Panc1 (cell line): ENCODE measurements at regions not wholly inside any gene's neighbourhood (a gene's known extent, or its start where the extent isn't known, plus 50 kb on each side); places are given as distances from the start of the nearest gene placed in this dataset.

Experiments used
- POLR2AphosphoS5 ChIP-seq: IDR thresholded peaks from 2 replicates; pipeline ENCODE4 v1.6.1; 2012; ENCODE audit warnings: mild to moderate bottlenecking, low read depth, low read length, moderate library complexity
- SIN3A ChIP-seq: IDR thresholded peaks from 2 replicates; pipeline ENCODE4 v1.6.1; 2012; ENCODE audit warnings: low read depth, mild to moderate bottlenecking, low read length, moderate library complexity, borderline replicate concordance; ENCODE audit not compliant: insufficient read depth
- TCF7L2 ChIP-seq: IDR thresholded peaks from 2 replicates; pipeline ENCODE4 v1.6.1; 2011; ENCODE audit warnings: mild to moderate bottlenecking, low read depth, low read length, inconsistent platforms
- TF ChIP-seq, protein P1 (sequence below): fragments of 450-650 bp; IDR thresholded peaks from 2 replicates; pipeline ENCODE4 v1.5.1; 2017; ENCODE audit warnings: mild to moderate bottlenecking
- TF ChIP-seq, protein P2 (sequence below), 2 experiments: IDR thresholded peaks; 2 replicates each; pipeline ENCODE4 v1.6.1; 2011 to 2012; ENCODE audit warnings: low read depth in 2 of 2, control low read depth in 1 of 2, low read length in 1 of 2, mild to moderate bottlenecking in 1 of 2, moderate library complexity in 1 of 2; ENCODE audit not compliant: insufficient read depth in 1 of 2

DNA sequence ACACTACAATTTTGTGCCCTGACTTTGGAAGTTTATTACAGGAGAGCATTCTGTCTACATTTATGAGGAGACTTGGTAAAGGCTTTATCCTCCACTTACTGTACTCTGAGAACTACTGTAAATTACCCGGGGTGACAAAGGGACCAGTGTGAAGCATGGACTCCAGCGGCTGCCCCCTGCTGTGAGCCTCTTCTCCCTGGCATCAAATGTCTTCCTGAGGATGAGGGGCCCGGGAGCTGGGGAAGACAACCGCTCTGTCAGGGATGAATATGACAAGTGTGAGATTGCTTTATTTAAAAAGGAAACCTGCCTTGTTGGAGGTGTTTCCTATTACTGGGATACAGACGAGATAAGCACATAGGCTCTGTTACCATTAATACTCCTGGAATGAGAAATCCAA lies 714.8 kb downstream of the CCSER2 start:
- TF ChIP-seq, protein P1, sequence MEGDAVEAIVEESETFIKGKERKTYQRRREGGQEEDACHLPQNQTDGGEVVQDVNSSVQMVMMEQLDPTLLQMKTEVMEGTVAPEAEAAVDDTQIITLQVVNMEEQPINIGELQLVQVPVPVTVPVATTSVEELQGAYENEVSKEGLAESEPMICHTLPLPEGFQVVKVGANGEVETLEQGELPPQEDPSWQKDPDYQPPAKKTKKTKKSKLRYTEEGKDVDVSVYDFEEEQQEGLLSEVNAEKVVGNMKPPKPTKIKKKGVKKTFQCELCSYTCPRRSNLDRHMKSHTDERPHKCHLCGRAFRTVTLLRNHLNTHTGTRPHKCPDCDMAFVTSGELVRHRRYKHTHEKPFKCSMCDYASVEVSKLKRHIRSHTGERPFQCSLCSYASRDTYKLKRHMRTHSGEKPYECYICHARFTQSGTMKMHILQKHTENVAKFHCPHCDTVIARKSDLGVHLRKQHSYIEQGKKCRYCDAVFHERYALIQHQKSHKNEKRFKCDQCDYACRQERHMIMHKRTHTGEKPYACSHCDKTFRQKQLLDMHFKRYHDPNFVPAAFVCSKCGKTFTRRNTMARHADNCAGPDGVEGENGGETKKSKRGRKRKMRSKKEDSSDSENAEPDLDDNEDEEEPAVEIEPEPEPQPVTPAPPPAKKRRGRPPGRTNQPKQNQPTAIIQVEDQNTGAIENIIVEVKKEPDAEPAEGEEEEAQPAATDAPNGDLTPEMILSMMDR: no peak
- TF ChIP-seq SIN3A: no peak
- TF ChIP-seq, protein P2, sequence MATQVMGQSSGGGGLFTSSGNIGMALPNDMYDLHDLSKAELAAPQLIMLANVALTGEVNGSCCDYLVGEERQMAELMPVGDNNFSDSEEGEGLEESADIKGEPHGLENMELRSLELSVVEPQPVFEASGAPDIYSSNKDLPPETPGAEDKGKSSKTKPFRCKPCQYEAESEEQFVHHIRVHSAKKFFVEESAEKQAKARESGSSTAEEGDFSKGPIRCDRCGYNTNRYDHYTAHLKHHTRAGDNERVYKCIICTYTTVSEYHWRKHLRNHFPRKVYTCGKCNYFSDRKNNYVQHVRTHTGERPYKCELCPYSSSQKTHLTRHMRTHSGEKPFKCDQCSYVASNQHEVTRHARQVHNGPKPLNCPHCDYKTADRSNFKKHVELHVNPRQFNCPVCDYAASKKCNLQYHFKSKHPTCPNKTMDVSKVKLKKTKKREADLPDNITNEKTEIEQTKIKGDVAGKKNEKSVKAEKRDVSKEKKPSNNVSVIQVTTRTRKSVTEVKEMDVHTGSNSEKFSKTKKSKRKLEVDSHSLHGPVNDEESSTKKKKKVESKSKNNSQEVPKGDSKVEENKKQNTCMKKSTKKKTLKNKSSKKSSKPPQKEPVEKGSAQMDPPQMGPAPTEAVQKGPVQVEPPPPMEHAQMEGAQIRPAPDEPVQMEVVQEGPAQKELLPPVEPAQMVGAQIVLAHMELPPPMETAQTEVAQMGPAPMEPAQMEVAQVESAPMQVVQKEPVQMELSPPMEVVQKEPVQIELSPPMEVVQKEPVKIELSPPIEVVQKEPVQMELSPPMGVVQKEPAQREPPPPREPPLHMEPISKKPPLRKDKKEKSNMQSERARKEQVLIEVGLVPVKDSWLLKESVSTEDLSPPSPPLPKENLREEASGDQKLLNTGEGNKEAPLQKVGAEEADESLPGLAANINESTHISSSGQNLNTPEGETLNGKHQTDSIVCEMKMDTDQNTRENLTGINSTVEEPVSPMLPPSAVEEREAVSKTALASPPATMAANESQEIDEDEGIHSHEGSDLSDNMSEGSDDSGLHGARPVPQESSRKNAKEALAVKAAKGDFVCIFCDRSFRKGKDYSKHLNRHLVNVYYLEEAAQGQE (IDR thresholded peaks at IDR 0.05; ENCODE audit: insufficient read depth in 1 of 2, low read depth in 2 of 2, low read length in 1 of 2): no peak
- no peak for TF ChIP-seq TCF7L2
- TF ChIP-seq POLR2AphosphoS5: no peak
